HG03095 (cell line): ENCODE measurements at regions not wholly inside any gene's neighbourhood (a gene's known extent, or its start where the extent isn't known, plus 50 kb on each side); places are given as distances from the start of the nearest gene placed in this dataset.

Experiments
- ATAC-seq: cut with Tn5 transposase; IDR thresholded peaks from one replicate; pipeline ENCODE4 v1.9.1; 2021; ENCODE audit warnings: moderate library complexity; ENCODE audit not compliant: unreplicated experiment

DNA sequence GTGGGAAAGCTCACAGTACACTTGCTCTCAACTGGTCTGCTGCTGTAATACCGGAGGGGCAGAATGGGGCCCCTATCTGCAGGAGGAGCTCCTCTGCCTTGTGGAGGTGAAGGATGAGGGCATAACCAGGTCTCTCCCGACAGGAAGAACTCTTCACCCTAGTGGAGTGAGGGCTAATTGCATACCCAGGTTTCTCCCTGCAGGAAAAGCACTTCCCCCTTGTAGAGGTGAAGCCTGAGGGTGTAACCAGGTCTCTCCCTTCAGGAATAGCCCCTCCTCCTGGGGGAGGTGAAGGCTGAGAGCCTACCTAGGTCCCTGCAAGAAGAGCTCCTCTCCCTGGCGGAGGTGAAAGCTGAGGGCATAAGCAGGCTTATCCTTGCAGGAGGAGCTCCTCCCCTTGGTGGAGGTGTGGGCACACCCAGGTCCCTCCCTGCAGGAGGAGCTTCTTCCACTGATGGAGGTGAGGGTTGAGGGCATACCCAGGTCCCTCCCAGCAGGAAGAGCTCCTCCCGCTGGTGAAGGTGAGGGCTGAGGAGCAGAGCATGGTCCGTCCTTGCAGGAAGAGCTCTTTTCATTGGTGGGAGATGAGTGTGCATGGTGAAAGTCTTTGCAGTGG lies 954.1 kb downstream of the NLGN4Y start:
- ATAC-seq, result no peak

DNA sequence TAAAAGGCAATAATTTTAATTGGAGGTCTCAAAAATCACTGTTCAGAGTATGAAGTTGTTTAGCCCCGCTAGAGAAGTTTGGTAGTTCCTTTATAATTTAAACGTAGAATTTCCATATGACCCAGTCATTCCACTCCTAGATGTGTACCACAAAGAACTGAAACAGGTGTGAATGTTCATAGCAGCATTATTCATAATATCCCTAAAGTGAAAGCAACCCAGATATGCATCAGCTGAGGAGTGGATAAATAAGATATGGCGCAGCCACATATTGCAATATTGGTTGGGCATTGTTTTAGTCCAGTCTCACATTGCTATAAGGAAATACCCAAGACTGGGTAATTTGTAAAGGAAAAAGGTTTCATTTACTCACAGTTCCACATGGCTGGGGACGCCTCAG lies 976.2 kb downstream of the NLGN4Y start:
- ATAC-seq, result no peak

DNA sequence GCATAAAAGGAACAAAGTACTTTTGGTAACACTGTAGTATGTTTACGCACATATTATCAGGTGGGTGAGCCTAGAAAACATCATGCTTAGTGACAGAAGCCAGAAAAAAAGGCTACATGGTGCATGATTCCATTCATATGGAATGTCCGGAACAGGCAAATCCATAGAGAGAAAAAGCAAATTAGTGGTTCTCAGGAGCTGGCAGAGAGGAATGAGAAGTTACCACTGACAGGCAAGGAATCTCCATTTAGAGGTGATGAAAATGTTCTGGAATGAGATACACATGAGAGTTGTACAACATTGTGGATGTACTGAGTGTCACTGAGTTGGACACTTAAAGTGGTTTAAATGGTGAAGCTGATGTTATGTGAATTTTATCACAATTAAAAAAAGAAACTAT lies 976.9 kb downstream of the NLGN4Y start:
- ATAC-seq, result no peak

DNA sequence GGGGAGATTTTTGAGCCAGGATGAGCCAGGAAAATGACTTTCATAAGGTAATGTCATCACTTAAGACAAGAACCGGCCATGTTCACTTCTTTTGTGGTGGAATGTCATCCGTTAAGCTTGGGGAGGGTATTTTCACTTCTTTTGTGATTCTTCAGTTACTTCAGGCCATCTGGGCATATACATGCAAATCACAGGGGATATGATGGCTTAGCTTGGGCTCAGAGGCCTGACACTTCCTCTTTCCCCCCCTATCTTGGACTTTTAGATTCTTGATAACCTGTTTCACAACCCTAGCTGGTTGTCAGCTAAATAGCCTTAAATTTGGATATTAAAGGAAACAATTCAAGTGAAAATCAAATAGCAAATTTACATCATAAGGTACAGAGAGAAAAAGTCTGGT lies 986.0 kb downstream of the NLGN4Y start:
- ATAC-seq, result no peak

DNA sequence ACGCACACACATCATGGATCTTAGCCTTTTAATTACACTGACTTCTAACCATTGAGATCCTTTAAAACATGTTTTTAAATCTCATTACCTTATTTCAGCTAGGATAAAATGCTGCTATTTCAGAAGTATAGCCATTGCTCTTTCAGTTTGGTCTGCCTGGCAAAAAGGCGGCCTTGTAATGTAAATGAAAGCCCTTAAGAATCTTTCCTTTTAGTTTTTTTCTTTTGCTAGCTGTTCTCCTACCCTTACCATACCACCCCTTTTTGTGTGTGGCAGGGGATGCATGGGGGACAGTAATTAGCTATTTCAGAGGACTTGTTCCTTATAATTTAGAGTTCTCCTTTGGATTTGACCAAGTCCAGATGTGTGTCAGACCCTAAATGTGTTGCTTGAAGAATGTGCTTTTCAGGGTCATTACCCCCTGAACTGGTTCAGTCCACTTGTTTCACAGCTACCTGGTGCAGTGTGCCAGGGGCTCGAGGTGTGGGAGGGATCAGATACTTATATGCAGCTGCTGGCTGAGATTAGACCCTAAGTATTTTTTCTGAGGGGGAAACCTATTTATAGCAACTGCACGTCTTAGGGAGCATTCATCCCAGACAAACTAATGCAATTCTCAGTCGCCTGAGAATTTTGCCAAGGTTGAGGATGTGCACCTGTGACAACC lies 986.8 kb downstream of the NLGN4Y start:
- no peak for ATAC-seq

DNA sequence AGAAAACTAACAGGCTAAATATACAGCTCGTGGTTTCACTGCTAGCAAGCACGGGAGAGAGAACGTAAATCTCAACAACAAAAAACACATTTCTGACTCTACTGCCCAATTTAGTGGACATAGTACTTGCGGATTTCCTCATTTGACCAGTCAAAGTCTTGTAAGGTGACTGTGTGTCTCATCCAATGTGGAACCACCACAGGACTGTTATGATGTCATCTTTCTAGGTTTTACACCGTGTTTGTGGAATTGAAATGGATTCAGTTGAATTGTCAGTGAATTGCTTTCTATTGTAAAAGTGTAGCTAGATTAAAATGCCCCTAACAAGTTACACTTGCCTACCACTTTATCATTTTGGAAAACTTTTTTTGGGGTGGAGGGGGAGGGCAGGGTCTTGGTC lies 1010.8 kb downstream of the NLGN4Y start:
- no peak for ATAC-seq

DNA sequence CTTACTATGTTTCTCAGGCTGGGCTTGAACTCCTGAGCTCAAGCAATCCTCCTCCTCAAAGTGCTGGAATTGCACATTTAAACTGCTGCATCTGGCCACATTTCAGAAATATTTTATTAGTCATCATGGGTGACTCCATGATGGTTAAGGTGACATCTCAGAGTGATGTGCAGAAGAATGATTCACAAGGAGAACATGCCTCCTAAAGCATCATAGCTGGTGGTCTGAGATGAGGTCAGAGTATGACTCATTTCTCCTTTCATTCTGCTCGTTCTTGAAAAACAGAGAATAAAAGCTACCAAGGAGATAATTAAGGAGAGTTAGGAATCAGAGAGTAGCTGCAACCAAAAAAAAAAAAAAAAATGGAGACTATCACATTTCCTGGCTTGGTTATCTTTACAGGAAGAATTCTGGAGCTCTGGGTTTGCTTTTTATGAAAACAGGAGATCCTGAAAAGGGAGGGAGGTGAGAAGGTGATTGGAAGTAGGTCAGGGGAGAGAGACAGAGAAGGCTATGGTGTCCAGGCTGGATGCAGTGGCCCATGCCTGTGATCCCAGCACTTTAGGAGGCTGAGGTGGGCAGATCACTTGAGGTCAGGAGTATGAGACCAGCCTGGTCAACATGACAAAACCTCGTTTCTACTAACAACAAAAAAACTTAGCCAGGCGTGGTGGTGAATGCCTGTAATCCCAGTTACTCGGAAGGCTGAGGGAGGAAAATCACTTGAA lies 1011.6 kb downstream of the NLGN4Y start:
- no peak for ATAC-seq

DNA sequence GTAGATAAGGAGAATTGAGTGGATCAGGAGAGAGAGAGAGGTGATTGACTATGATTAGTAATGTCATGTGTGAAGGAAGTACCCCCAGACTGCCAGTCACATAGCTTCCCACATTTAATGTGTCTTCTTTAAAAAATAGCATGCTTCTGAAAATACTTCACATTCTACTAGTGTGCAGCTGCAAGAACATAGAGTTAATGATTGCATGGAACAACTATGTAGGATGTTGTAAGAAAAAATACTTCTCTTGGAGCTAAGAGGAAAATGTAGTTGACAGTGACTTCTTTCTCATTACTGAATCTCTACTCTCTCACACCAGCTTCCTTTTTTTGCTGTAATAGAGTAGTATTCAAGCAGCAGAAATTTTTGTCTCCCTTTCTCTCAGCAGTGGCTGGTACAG lies 1016.2 kb downstream of the NLGN4Y start:
- ATAC-seq, result no peak

DNA sequence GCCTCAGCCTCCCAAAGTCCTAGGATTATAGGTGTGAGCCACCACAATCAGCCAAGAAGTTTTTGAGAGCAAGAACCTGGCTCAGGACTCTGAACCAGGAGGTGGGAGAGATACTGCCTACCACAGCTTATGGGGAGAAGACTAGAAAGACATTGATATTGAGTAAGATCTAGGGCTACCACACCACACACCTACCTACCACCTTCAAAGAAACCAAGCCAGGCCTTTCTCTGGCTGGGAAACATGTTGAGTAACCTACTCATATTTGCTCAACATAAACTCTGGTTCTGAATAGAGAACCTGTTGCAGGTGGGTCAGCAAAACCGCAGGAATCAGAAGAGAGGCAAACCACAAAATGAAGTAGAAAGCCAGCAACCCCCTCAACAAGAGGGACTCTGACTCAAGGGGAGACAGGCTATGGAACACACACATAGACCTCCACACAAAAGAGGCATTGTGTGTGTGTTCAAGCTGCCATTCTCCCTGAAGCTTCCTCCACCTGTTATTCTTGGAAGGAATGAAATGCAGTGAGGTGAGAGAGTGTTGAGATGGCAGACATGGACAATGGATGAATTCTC lies 1021.9 kb downstream of the NLGN4Y start:
- ATAC-seq, result no peak

DNA sequence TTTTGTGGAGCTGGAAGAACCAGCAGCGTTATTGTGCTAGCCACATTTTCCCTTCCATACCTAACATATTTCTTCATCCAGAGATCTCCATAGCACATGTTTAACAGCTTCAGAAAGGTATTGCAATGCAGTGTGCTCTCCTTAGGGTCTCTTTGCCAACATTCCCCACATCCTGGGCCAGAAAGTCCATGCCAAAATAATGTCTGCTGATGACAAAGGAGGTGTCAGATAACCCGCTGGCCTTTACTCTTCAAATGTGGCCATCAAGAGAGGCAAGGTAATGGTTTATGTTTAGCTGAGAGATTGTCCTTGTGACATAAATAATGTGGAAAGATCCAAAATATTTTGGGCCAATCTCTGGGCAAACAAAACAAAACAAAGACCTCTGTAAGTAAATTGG lies 1027.7 kb downstream of the NLGN4Y start:
- no peak for ATAC-seq

DNA sequence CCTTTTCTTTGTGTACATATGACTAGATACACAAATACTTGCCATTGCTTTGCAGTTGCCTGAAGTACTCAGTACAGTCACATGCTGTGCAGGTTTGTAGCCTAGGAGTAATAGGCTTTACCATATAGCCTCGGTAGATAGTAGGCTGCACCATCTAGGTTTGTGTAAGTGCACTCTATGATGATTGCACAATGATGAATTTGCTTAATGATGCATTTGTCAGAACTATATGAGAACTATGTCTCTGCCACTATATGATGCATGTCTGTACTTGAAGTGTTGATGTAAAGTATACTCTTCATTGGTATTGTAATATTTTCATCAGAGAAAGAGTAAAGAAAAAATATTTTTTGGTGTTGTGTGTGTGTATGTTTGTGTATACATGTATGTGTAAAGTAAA lies 1030.7 kb downstream of the NLGN4Y start:
- no peak for ATAC-seq

DNA sequence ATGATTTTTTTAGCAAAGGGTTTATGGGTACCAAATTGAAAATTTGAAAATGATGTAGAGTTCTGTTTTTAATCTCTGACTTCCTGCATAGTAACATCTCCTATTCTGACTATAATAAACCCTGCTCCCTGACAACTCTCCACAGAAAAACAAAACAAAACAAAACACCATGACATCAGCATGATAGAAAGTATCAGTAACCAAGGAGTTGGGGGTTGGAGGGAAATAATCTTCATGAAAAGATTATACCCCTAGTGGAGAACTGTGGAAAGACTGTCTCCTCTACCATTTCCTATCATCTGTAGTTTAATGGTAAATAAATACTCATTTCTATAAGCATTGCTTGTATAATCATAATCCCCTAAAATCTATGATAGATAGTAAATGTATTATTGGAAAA lies 1034.8 kb downstream of the NLGN4Y start:
- no peak for ATAC-seq

DNA sequence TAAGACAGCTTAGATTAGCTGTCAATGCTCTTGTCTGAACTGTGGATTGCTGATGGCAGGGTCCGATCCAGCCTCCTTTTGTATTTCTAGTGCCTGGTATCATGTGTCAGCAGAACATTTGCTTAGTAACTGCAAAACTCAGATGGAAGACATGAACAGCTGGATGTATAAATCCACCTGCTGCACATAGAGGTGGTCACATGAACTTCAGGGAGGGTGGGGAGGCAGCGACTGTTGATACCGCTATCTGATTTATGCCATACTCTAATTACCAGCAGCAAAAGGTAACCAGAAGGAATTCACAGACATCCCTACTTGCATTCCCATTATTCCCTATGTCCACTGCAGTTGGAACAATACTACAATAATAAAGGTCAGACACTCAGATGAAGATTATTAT lies 1036.5 kb downstream of the NLGN4Y start:
- no peak for ATAC-seq

DNA sequence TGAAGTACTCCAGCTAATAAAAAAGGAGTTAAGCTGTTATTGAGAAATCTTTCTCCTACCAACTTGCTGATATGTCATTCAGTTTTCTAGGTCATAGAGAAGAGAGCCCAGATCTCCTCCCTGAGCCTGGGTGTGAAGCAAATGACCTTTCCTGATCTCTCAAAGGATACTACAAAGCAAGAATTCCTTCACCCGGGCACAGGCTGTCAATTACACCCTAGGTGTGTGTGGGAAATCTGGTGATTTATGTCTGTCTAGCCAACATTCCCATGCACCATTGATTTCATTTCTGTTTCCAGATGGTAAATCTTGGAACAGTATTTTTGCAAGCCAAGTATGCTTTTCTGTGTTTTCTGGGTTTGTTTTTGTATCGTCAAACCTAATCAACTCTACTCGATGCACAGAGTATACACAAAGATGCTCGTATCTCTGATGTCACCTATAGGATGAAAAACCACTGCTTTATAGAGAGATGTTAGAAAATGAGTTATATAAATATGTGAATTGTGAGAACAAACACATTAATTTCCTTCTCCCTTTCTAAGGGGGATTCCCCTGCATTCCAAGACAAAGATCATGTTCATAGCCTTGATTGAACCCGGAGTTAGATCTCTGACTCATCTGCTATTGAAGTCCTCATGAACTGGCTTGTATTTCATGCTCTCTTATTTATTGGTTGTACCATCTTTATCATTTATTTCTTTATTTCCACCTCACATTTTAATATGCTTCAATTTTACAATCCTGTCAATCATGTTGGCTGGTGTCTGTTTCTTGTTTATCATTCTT lies 1037.4 kb downstream of the NLGN4Y start:
- ATAC-seq, result no peak

DNA sequence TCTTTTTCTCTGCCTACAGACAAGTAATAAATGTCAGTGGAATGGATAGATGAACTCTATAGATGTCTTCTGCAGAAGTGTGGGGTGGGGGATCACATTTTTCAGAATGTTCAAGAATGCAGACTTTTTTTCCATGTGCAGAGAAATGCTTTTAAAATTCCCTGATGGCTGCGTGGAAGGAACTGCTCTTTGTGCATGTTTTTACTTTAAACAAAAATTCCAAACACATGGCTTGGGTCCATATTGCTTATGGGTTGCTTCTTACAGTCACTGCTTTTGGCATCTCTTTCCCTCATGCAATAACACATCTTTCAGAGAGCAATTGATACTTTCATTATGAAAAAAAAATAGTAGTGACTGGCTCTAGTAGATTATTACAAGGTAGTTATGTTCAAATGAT lies 1053.6 kb downstream of the NLGN4Y start:
- no peak for ATAC-seq

DNA sequence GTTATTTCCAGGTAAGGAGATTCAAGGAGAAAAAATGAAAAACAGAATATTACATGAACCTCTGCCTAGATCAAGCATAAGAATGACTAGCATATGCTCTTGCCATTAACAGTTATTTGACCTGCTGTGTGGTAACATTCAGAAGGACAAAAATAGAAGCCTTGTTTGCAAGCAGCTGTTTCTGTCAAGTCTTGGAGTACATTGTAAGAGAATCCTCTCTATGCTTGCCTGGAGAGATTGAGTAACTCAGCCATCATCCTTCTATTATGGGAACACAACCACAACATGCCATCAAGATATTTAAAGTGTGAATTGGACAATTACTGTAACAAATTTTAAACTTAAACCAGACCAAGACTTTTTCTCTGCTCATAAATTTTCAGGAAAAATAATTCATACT lies 1054.4 kb downstream of the NLGN4Y start:
- ATAC-seq, result no peak

DNA sequence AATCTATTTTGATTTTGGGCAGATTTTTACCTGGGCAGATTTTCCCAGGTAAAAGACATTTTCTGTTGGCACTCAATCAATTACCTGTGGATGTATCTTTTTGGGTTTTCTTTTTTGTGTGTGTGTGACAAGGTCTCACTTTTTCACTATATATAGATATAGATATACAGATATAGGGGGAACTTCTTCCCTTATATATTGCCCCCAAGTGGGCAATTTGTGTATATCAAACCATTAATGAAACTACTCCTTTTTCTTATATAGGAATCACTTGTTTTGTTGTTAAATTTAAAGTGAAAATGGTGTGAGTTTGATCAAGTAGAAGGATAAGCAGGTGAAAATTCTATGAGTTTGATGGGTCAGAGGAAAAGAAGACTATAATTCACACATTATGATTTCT lies 1054.9 kb downstream of the NLGN4Y start:
- ATAC-seq, result no peak

DNA sequence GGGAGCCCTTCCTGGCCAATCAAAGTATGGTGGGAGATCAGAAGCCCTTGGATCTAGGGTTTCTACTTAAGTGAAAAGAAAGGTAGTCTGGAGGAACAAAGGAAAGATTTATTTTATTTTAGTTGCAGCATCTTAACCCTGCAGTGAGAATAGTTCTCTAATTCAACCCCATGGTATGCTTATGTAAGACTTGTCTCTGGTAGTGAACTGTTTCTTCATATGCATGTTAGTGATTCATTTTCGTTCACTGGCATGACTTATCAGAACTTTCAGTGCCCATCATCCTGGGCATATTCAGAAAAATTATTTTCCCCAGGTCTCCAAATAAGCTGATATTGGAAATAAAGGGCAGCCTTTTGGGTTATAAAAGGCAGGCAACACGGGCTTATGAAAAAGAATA lies 1058.8 kb downstream of the NLGN4Y start:
- no peak for ATAC-seq

DNA sequence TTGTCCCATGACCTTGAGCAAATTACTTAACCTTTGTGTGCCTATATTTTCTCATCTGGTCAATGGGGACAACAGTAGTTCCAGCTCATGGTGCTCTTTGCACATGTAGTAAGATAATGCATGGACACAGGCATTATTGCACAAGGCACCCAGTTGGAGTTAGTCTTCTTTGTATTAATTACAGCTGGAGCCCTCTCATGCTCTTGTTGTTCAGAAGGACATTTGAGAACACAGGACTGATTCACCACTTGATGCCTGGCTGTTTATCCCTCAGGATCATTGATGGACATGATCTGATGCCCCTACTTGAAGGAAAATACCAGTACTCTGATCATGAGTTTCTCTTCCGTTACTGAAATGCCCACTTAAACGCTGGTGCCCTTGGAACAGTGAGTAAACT lies 1068.6 kb downstream of the NLGN4Y start:
- ATAC-seq, result no peak

DNA sequence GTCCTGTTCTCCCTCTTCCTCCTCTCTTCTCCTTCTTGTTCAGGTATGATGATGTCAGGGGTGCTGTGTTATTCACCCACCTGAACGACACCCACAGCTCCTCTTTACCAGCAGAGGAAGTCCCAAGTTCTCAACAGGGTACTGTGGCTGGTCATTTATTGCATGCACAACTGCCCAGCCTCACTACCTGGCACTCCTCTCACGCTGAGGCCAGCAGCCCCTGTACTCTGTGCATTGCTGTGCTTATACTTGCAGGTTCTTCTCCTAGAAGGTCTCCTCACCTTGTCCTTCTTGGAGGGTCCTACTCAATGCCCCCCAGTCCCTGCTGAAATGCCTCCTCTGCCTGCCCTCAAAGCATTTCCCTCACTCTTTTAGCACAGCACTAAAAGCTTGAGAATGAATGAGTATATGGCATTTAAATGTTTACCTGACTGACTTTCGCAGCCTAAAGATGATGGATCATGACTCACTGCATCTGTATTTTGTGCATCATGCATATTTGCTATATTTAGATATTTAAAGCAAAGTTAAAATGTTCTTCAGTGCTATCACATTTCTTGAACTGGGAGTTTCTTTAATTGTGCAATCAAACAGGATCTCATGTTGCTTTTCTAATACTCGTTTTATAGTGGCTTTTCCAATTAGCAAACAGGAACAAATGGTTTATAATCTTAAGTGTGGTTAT lies 1069.3 kb downstream of the NLGN4Y start:
- ATAC-seq, result no peak

DNA sequence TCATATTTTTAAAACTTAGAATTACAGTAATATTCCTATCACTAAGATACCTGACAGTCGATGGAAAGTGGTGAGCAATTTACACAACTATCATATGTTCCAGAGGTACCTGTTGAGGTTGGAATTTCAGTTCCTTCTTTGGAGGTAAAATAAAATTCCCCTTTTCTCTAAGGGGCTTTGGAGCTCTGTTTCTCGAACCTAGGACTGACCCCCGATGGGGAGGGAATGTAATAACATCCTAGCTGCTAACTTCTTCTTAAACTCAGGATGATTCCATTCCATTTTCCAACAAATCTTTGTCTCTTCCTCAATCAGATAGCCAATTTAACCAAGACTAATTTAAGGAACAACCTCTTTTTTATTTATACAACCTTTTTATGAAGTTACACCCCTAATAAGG lies 1069.8 kb downstream of the NLGN4Y start:
- no peak for ATAC-seq
